RWPE1 (cell line): ENCODE measurements at regions not wholly inside any gene's neighbourhood (a gene's known extent, or its start where the extent isn't known, plus 50 kb on each side); places are given as distances from the start of the nearest gene placed in this dataset.

Experiments
- CTCF ChIA-PET: fragments of 350-600 bp; sonication (Branson Sonifier 250); formaldehyde crosslinking; extraction: SDS; loops from one replicate; lab custom pipeline; 2021; lab: Yijun Ruan, JAX
- POLR2A ChIA-PET: fragments of 400-600 bp; formaldehyde crosslinking; extraction: SDS; loops from one replicate; lab custom pipeline; 2020; ENCODE audit warnings: antibody characterized with exemption; ENCODE audit not compliant: low non-redundant PET; lab: Yijun Ruan, JAX
- DNase-seq: peaks from one replicate; pipeline ENCODE4 v3.0.0; 2012; ENCODE audit warnings: low spot score
- H3K27ac ChIP-seq: fragments of 450-650 bp; 2 replicates; pipeline ENCODE4 v1.5.1; 2017
- CTCF ChIP-seq: fragments of 450-650 bp; conservative IDR thresholded peaks from 2 replicates; pipeline ENCODE4 v1.5.1; 2017; ENCODE audit warnings: low read depth, mild to moderate bottlenecking

DNA sequence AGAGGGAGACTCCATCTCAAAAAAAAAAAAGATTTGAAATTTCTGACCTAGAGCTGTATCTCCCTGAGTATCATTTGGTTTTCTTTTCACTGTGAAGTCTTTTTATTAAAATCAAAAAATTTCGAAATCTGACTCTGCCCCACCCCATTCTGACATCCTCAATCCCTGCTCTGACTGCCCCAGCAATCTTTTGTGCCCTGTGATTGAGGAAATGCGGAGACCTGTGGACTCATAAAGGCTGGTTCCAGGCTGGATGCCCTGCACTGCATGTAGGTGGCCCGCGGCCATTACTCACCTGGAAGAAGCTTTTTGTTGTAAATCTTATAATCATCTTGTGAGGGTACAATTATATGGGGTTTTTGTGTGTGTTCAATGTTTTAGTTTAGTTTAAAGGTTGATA, 147.3 kb upstream of the SEMA6D start:
- no peak for DNase-seq
- ChIA-PET POLR2A (no interaction called here), CTCF (interaction anchor here (0.6 kb wide), 1 partner anchor 52 kb away, joined by 4 read pairs; no protein-coding TSS in a partner anchor)
- TF ChIP-seq CTCF, result no peak
- H3K27ac ChIP-seq, result no peak overlapping the region

DNA sequence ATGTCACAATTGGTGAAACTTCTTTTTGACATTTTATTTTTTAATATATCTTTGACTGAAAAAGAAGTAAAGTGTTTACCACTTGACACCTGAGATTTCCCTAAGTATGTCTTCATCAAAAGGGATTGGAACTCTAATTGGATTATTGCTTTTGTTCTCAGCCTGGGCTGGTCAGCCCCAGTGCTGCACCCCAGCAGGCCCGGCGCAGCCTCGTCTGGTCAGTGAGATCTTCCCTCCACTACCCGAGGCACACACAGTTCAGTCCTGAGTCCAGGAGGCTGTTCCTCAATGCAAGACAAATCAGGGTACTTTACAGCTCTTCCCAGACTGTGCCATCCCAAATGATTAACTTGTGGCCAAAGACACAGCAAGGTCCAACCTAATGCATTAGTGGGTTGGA, 146.9 kb upstream of the SEMA6D start:
- no peak for TF ChIP-seq CTCF
- ChIA-PET CTCF (no interaction called here), POLR2A (no interaction called here)

GRCh38 chr15:47570881-47571640, 146.2 kb upstream of the SEMA6D start:
- TF ChIP-seq CTCF, result no peak
- DNase-seq, result no peak
- H3K27ac ChIP-seq, result no peak overlapping the region
- CTCF ChIA-PET, result no interaction called here
- POLR2A ChIA-PET, result no interaction called here

More for the DNA sequence above, 146.9 kb upstream of the SEMA6D start:
- no peak overlapping the region for H3K27ac ChIP-seq
- DNase-seq, result no peak

DNA sequence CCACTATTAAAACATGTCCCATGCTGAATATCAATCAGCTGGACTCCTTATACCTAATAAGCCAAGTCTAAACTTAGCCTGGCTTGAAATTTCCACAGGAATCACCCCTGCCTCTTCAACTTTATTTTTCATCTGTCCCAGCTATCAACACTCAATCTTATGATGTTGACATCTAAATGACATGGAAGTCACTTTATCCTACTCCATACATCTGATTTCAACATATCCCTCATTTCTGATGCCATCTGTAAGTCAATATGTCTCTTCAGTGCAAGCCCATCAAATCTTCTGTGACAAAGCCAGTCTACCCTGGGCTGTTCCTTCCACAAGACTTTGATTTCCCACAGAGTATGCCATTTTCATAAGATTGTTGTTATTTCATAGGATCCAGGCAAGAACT, 143.6 kb upstream of the SEMA6D start:
- TF ChIP-seq CTCF, result no peak
- CTCF ChIA-PET, result no interaction called here

GRCh38 chr15:47577000-47577399, 140.3 kb upstream of the SEMA6D start:
- CTCF ChIA-PET, result no interaction called here

More for the DNA sequence above, 143.6 kb upstream of the SEMA6D start:
- no peak for DNase-seq
- POLR2A ChIA-PET, result no interaction called here
- H3K27ac ChIP-seq, result no peak overlapping the region

GRCh38 chr15:47577461-47577860, 139.8 kb upstream of the SEMA6D start:
- no peak overlapping the region for H3K27ac ChIP-seq
- no peak for TF ChIP-seq CTCF
- no peak for DNase-seq
- ChIA-PET CTCF (no interaction called here), POLR2A (no interaction called here)

More at GRCh38 chr15:47577000-47577399, 140.3 kb upstream of the SEMA6D start:
- POLR2A ChIA-PET, result no interaction called here
- no peak overlapping the region for H3K27ac ChIP-seq
- no peak for TF ChIP-seq CTCF
- no peak for DNase-seq
